ACC112 (cell line): ENCODE measurements at regions not wholly inside any gene's neighbourhood (a gene's known extent, or its start where the extent isn't known, plus 50 kb on each side); places are given as distances from the start of the nearest gene placed in this dataset.
"Not testable (repeated sequence)": the region's sequence is repeated elsewhere in the genome, so short reads cannot be mapped to it uniquely, and the experiment has no call there.

Experiments
- H2AFZ ChIP-seq: fragments of 200-600 bp; sonication (generic); one replicate; pipeline ENCODE4 v1.6.0; 2017; ENCODE audit warnings: antibody characterized with exemption, low read length; ENCODE audit not compliant: unreplicated experiment
- H3K27ac ChIP-seq: fragments of 200-600 bp; sonication (generic); 2 replicates; pipeline ENCODE4 v1.5.1; 2014; ENCODE audit warnings: low read depth, mild to moderate bottlenecking, antibody characterized with exemption, low read length, moderate library complexity
- H3K27me3 ChIP-seq: fragments of 200-600 bp; sonication (generic); 2 replicates; pipeline ENCODE4 v1.6.1; 2014; ENCODE audit warnings: mild to moderate bottlenecking, antibody characterized with exemption, low read length, moderate library complexity, mixed read lengths; ENCODE audit not compliant: insufficient read depth
- H3K36me3 ChIP-seq: fragments of 200-600 bp; sonication (generic); 2 replicates; pipeline ENCODE4 v1.6.1; 2016; ENCODE audit warnings: mild to moderate bottlenecking, antibody characterized with exemption, low read length, moderate library complexity, mixed read lengths; ENCODE audit not compliant: insufficient read depth
- H3K4me1 ChIP-seq: fragments of 200-600 bp; sonication (generic); one replicate; pipeline ENCODE4 v1.6.1; 2016; ENCODE audit warnings: low read length, mixed read lengths; ENCODE audit not compliant: insufficient read depth, unreplicated experiment, control insufficient read depth
- H3K4me3 ChIP-seq: fragments of 200-600 bp; sonication (generic); 2 replicates; pipeline ENCODE4 v1.5.1; 2014; ENCODE audit warnings: mild to moderate bottlenecking, low read depth, low read length
- H3K79me2 ChIP-seq: fragments of 200-600 bp; sonication (generic); one replicate; pipeline ENCODE4 v1.6.0; 2016; ENCODE audit warnings: low read length; ENCODE audit not compliant: control insufficient read depth, unreplicated experiment, insufficient read depth

- no peak overlapping the region for H2AFZ ChIP-seq
- H3K36me3 ChIP-seq, result no peaks in the 10 kb centered on the region
- no peak overlapping the region for H3K4me3 ChIP-seq
- peaks cover 24% of the 10 kb centered on the region; the same call in 1 of the 2 replicates for H3K27me3 ChIP-seq
- no peak overlapping the region for H3K27ac ChIP-seq
- no peaks in the 10 kb centered on the region for H3K4me1 ChIP-seq
- H3K79me2 ChIP-seq, result no peaks in the 10 kb centered on the region
Measured at GRCh38 chr1:230572121-230573105, 69.9 kb upstream of the COG2 start.

GRCh38 chr1:230570724-230571360, 71.4 kb upstream of the COG2 start:
- Histone ChIP-seq H3K79me2 (no peaks in the 10 kb centered on the region), H3K4me1 (no peaks in the 10 kb centered on the region), H2AFZ (no peak overlapping the region), H3K36me3 (no peaks in the 10 kb centered on the region), H3K4me3 (no peak overlapping the region), H3K27me3 (peaks cover 20% of the 10 kb centered on the region; the same call in 1 of the 2 replicates), H3K27ac (no peak overlapping the region)

- H3K27me3 ChIP-seq, result peaks cover 33% of the 10 kb centered on the region; the same call in 1 of the 2 replicates
- H3K36me3 ChIP-seq, result no peaks in the 10 kb centered on the region
- no peak overlapping the region for H3K27ac ChIP-seq
- H3K79me2 ChIP-seq, result no peaks in the 10 kb centered on the region
- no peak overlapping the region for H2AFZ ChIP-seq
- H3K4me1 ChIP-seq, result no peaks in the 10 kb centered on the region
- H3K4me3 ChIP-seq, result no peak overlapping the region
Measured at GRCh38 chr1:230569201-230569600, 73.1 kb upstream of the COG2 start.

- no peak overlapping the region for H3K27ac ChIP-seq
- H3K79me2 ChIP-seq, result no peaks in the 10 kb centered on the region
- H3K4me1 ChIP-seq, result no peaks in the 10 kb centered on the region
- no peak overlapping the region for H2AFZ ChIP-seq
- no peaks in the 10 kb centered on the region for H3K36me3 ChIP-seq
- H3K4me3 ChIP-seq, result no peak overlapping the region
- H3K27me3 ChIP-seq, result peaks cover 36% of the 10 kb centered on the region
Measured at GRCh38 chr1:230568676-230569075, 73.6 kb upstream of the COG2 start.

GRCh38 chr1:230568008-230568407, 74.3 kb upstream of the COG2 start:
- no peaks in the 10 kb centered on the region for H3K36me3 ChIP-seq
- no peak overlapping the region for H2AFZ ChIP-seq
- no peak overlapping the region for H3K27ac ChIP-seq
- H3K4me1 ChIP-seq, result no peaks in the 10 kb centered on the region
- H3K4me3 ChIP-seq, result no peak overlapping the region
- H3K79me2 ChIP-seq, result no peaks in the 10 kb centered on the region
- peaks cover 43% of the 10 kb centered on the region for H3K27me3 ChIP-seq

GRCh38 chr1:230567221-230567575, 75.1 kb upstream of the COG2 start:
- Histone ChIP-seq H3K4me1 (no peaks in the 10 kb centered on the region), H3K4me3 (no peak overlapping the region), H3K79me2 (no peaks in the 10 kb centered on the region), H3K36me3 (no peaks in the 10 kb centered on the region), H3K27me3 (peaks cover 48% of the 10 kb centered on the region), H3K27ac (no peak overlapping the region), H2AFZ (no peak overlapping the region)

- H3K4me1 ChIP-seq, H3K79me2 ChIP-seq, H2AFZ ChIP-seq, H3K4me3 ChIP-seq, H3K36me3 ChIP-seq, H3K27ac ChIP-seq: not testable (repeated sequence)
- peaks cover 53% of the 10 kb centered on the region for H3K27me3 ChIP-seq
Measured at GRCh38 chr1:230566532-230567220, 75.6 kb upstream of the COG2 start.

- Histone ChIP-seq H3K36me3 (no peaks in the 10 kb centered on the region), H3K27me3 (peaks cover 54% of the 10 kb centered on the region), H2AFZ (no peak overlapping the region), H3K79me2 (no peaks in the 10 kb centered on the region), H3K4me3 (no peak overlapping the region), H3K4me1 (no peaks in the 10 kb centered on the region), H3K27ac (no peak overlapping the region)
Measured at GRCh38 chr1:230565141-230565540, 77.1 kb upstream of the COG2 start.

GRCh38 chr1:230563591-230563990, 78.7 kb upstream of the COG2 start:
- Histone ChIP-seq H3K27me3 (peaks cover 51% of the 10 kb centered on the region), H3K36me3 (no peaks in the 10 kb centered on the region), H3K27ac (no peak overlapping the region), H3K4me3 (no peak overlapping the region), H3K79me2 (no peaks in the 10 kb centered on the region), H3K4me1 (no peaks in the 10 kb centered on the region), H2AFZ (no peak overlapping the region)

- no peaks in the 10 kb centered on the region for H3K4me1 ChIP-seq
- no peak overlapping the region for H2AFZ ChIP-seq
- H3K27ac ChIP-seq, result no peak overlapping the region
- H3K36me3 ChIP-seq, result no peaks in the 10 kb centered on the region
- H3K4me3 ChIP-seq, result no peak overlapping the region
- peaks cover 56% of the 10 kb centered on the region for H3K27me3 ChIP-seq
- no peaks in the 10 kb centered on the region for H3K79me2 ChIP-seq
Measured at GRCh38 chr1:230561570-230561969, 80.7 kb upstream of the COG2 start.
